Right ventricle myocardium superior (tissue), 1 donor: ENCODE measurements at regions not wholly inside any gene's neighbourhood (a gene's known extent, or its start where the extent isn't known, plus 50 kb on each side); places are given as distances from the start of the nearest gene placed in this dataset.

Source experiments
- ATAC-seq: fragments of 200-7000 bp; cut with Tn5 transposase; one replicate; pipeline ENCODE4 v1.9.1; 2020; ENCODE audit warnings: mild to moderate bottlenecking; ENCODE audit not compliant: poor library complexity
- DNase-seq: peaks from one replicate; pipeline ENCODE4 v3.0.0-alpha.2; 2020
- intact Hi-C: fragments of 100-400 bp; cut with DNase I; formaldehyde crosslinking; loops from one replicate; pipeline ENCODE4 v1.11.2; 2022
- donor health status: DM: no; HTN: yes; CAD: no; lungs with severe emphysema.

GRCh38 chr22:34293324-34293723 is 373.0 kb upstream of the LARGE1 start:
- DNase-seq, result no peak
- intact Hi-C loops, result no loop called here
- ATAC-seq, result no peak

GRCh38 chr22:34294476-34294875 is 374.2 kb upstream of the LARGE1 start:
- intact Hi-C loops, result no loop called here
- no peak for DNase-seq

DNA sequence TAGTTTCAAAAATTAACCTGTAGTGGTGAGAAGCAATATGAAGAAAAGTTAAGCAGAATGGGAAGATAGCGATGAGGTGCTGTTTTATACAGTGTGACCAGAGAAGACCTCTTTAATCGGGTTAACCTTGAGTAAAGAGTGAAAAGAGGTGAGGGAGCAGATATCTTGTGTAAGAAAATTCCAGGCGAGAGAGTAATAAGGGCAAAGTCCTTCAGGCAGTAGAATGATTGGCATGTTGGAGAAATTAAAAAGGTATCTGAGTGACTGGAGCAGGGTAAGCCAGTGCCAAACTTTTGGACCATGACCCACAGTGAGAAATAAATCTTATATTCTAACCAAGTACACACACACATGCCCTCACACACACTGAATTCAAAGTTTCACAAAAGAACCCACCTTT is 374.7 kb upstream of the LARGE1 start:
- intact Hi-C loops, result no loop called here
- ATAC-seq (no peak), DNase-seq (no peak)

More at GRCh38 chr22:34294476-34294875, 374.2 kb upstream of the LARGE1 start:
- ATAC-seq, result no peak

DNA sequence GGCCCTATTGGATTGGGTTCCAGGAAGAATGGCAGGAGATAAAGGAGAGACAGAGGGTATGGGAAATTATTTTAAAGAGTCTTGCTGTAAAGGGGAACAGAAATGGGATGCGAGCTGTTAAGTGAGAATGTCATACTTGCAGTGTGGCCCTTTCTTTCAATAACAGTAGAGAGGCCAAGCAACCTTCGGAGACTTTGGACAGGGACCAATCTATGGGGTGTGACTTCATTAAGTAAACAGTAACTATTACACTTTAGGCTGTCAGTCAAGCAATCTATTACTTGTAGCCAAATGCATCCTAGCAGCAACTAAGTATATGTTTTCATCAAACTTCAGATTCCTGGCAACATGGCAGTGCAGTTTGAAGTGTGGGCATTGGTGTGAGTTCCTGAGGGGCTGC is 376.2 kb upstream of the LARGE1 start:
- ATAC-seq, result no peak
- intact Hi-C loops, result no loop called here

DNA sequence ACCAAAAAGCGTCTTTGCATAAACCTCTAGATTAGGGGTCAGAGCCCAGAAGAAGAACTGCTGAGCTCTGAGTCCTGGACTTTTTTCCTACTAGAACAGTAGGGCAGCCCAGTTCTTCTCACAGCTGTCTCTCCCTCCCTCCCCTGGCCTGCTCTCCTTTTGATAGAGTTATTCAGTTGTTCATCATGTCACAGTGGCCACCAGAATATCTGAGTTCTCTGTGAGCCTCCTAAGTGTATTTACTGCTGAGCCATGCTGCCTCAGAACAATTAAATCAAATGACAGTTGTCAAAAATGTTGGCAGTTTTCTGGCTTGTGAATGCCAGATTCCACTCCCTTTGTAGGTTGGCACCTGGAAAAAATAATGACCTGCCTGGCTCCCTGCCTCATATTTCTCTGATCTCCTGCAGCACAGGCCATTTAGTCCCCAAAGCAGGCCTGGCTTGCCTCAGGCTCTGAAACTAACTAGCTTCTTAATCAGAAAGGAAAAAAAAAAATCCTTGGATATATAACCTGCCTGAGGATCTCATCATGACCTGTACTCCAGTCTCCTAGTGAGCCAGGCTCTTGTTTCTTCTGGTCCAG is 377.4 kb upstream of the LARGE1 start:
- ATAC-seq (peak; percentile 87), DNase-seq (peak; percentile 35)
- intact Hi-C loops, result no loop called here

More for the DNA sequence above, 376.2 kb upstream of the LARGE1 start:
- no peak for DNase-seq

- no peak for ATAC-seq
- intact Hi-C loops, result no loop called here
- DNase-seq, result no peak
Measured at GRCh38 chr22:34299496-34299895, 379.2 kb upstream of the LARGE1 start.

GRCh38 chr22:34301569-34301968 is 381.3 kb upstream of the LARGE1 start:
- ATAC-seq, result no peak
- intact Hi-C loops, result no loop called here
- no peak for DNase-seq

DNA sequence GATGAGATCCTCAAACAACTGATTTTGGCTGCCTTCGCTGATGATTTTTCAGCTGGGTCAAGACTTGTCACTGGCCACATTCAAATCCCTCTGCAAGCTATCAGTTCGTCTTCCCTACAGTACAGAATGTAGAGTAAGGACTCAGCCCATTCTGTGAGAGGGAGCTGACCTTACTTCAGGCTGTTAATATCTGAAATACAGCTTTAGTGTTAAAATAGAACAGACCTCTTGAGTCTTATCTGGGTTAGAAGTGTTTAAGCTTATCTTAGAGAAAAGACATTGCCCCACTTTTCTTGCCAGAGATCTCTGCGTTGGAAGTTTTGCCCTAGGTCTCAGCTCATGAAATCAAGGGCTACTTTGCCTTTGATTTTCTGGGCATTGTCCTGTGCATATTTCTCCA is 383.4 kb upstream of the LARGE1 start:
- DNase-seq (no peak), ATAC-seq (peak; percentile 80)
- intact Hi-C loops, result no loop called here

DNA sequence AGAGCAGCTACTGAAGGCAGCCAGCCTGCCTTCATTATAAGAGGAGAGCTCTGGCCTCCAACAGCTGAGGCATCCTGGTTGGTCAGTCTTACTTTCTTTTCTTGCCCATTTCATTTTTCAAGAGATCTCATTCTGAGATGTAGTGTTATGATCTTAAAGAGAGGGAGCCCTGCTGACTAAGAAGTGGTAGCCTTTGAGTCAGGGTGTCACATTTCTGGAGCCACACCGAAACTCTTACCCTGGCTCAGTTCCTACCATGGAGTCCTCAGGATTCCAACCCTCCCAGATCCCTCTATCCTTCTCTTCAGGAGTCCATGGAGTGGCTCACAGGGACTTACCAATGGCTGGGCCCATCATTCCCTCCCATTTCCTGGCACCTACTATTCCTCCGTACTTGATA is 386.1 kb upstream of the LARGE1 start:
- intact Hi-C loops, result no loop called here
- no peak for ATAC-seq
- DNase-seq, result no peak

- ATAC-seq, result peak; percentile 87
- intact Hi-C loops, result no loop called here
- DNase-seq, result peak; percentile 39
Measured at GRCh38 chr22:34308101-34308500, 387.8 kb upstream of the LARGE1 start.

- intact Hi-C loops, result no loop called here
- DNase-seq (no peak), ATAC-seq (no peak)
Measured at GRCh38 chr22:34319346-34319745, 399.1 kb upstream of the LARGE1 start.

DNA sequence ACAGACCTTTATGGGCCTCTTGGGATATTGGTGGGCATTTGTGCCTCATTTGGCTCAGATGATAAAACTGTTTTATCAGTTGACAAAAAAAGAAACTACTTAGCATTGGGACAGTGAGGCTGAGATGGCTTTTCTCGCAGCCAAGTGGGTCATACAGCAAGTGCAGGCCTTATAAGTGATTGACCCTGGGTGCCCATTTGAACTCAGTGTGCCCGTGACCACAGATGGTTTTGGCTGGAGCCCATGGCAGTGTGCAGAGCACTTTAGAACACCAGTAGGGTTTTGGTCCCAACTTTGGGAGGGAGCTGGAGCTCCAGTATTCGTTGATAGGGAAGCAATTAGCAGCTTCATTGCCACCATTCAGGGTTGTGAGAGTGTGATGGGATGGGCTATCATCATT is 404.5 kb upstream of the LARGE1 start:
- intact Hi-C loops, result no loop called here
- peak; percentile 66 for DNase-seq

DNA sequence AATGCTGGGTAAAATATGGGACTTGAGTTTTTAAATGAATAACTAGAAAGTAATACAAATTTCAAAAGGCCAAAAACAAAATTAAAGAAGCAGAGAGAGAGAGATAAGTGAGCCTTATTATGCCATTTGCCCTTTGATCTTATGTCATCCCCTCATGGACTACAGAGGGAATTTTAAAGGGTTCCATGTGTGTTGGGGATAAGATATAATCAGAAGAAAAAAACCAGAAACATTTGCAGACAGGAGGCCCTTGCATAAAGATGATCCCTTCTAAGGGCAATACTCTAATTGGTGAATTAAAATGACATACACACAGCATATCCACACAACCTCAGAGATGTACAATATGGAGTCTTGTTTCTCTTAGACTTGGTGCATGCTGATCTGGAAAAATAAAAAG is 406.6 kb upstream of the LARGE1 start:
- intact Hi-C loops, result no loop called here
- no peak for DNase-seq
- ATAC-seq, result no peak

More for the DNA sequence above, 404.5 kb upstream of the LARGE1 start:
- peak; percentile 98 for ATAC-seq

GRCh38 chr22:34330432-34330831 is 410.2 kb upstream of the LARGE1 start:
- intact Hi-C loops, result no loop called here
- ATAC-seq, result no peak
- no peak for DNase-seq

DNA sequence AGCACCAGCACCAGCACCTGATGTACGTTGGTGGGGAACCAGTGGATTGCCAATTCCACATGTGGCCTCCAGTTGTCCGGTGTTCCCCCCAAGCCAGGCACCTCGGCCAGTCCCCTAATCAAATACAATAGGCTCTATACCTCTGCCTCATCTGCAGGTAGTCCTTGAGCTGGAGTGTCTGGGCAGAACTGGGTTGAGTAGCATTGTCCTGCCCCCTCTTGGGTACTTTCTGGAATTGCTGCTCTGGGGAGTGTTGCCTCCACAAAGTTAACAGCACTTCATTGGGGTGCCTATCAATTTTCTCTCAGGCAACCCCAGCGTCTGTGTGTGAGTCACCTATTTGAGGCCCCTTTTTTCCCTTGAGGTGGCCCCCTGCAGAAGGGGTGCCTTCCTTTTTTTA is 413.0 kb upstream of the LARGE1 start:
- ATAC-seq (no peak), DNase-seq (no peak)
- intact Hi-C loops, result no loop called here

DNA sequence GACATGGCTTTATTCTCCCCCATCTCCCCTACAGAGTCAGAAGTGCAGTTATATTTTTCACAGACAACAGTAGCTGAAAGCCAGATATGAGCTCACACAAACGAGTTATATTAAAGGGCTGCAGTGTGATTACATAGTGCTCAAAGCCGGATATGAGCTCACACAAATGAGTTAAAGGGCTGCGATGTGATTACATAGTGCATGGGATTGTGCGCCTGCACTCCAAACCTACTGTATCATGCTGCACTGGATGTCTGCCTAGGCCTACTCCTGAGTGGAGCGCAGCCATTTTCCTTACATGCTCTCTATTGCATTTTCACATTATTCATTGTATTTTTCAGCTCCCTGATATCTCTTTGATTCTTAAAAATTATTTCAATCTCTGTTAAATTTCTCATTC is 414.6 kb upstream of the LARGE1 start:
- intact Hi-C loops, result no loop called here

GRCh38 chr22:34344702-34345101 is 424.4 kb upstream of the LARGE1 start:
- ATAC-seq (no peak), DNase-seq (no peak)
- intact Hi-C loops, result no loop called here

More for the DNA sequence above, 414.6 kb upstream of the LARGE1 start:
- DNase-seq, result no peak
- ATAC-seq, result no peak

GRCh38 chr22:34354071-34354817 is 434.0 kb upstream of the LARGE1 start:
- intact Hi-C loops, result no loop called here
- no peak for ATAC-seq
- DNase-seq, result no peak

- no peak for DNase-seq
- no peak for ATAC-seq
- intact Hi-C loops, result no loop called here
Measured at GRCh38 chr22:34356481-34356880, 436.2 kb upstream of the LARGE1 start.

DNA sequence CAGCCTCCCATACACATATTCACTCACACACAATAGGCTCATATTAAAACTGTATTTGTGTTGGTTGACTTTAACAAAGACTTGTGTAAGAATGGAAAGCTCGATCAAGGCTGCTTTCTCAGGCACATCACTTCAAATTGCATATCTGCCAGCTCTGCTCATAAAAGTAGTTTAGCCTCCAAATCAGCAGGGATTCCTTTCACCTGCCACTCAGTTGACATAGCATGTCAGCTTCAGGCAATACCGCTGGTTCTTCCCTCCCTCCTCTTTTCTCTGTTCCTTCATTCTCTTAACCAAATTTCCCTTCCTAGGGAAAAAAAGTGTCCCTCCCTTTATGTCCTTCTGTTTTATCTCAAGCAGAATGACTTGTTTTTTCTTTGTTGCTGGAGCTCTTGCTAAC is 450.4 kb upstream of the LARGE1 start:
- intact Hi-C loops, result no loop called here
- ATAC-seq (no peak), DNase-seq (no peak)

DNA sequence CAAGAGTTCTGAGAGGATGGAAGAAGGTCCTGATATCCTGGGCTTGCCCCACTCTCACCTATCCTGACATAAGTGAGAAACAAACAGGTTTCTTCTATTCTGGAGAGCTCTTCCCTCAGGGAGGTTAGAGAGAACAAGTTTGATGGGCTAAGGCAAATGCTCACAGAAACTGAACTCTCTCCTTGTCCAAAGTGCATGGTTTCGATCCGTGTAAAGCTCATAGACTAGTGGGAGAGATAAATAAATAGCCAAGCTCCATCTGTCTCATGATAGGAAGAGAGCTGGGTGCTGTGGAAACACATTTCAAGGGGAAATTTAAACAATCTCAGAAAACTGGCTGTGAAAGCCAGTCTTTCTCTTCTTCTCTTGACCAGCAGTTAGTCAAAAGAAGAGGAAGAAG is 459.5 kb upstream of the LARGE1 start:
- DNase-seq, result no peak
- intact Hi-C loops, result no loop called here

More for the DNA sequence above, 459.5 kb upstream of the LARGE1 start:
- ATAC-seq, result no peak
